Liver (tissue), 8 donors: ENCODE measurements at regions not wholly inside any gene's neighbourhood (a gene's known extent, or its start where the extent isn't known, plus 50 kb on each side); places are given as distances from the start of the nearest gene placed in this dataset.

Experiments used
- DNase-seq: peaks from one replicate; pipeline ENCODE4 v3.0.0-alpha.2; 2017; ENCODE audit warnings: low spot score
- H3K27ac ChIP-seq, 2 donors: one replicate each; pipeline ENCODE4 v1.7.0; 2013; ENCODE audit warnings: inconsistent platforms in 2 of 2, low read length in 2 of 2, control low read depth in 1 of 2, low read depth in 1 of 2, mild to moderate bottlenecking in 1 of 2
- H3K27me3 ChIP-seq, 4 donors: one replicate each; pipeline versions ENCODE4 v1.6.1 to v1.7.0; 2013; ENCODE audit warnings: low read length in 3 of 4, inconsistent platforms in 1 of 4, mild to moderate bottlenecking in 1 of 4, moderate library complexity in 1 of 4; ENCODE audit not compliant: control insufficient read depth in 4 of 4, insufficient read depth in 4 of 4
- H3K36me3 ChIP-seq, 4 donors: one replicate each; pipeline versions ENCODE4 v1.6.1 to v1.7.0; 2013; ENCODE audit warnings: low read length in 3 of 4, mild to moderate bottlenecking in 3 of 4, low read depth in 1 of 4, moderate library complexity in 1 of 4; ENCODE audit not compliant: control insufficient read depth in 4 of 4, insufficient read depth in 3 of 4
- H3K4me1 ChIP-seq, 4 donors: one replicate each; pipeline versions ENCODE4 v1.6.1 to v1.7.0; 2013; ENCODE audit warnings: low read length in 3 of 4, mild to moderate bottlenecking in 3 of 4, moderate library complexity in 1 of 4; ENCODE audit not compliant: control insufficient read depth in 4 of 4, insufficient read depth in 4 of 4
- H3K4me3 ChIP-seq, 3 donors: one replicate each; pipeline versions ENCODE4 v1.6.1 to v1.7.0; 2013; ENCODE audit warnings: low read length in 3 of 3, control low read depth in 1 of 3, low read depth in 1 of 3, mild to moderate bottlenecking in 1 of 3
- H3K9ac ChIP-seq, 2 donors: one replicate each; pipeline ENCODE4 v1.7.0; 2013; ENCODE audit warnings: low read length in 2 of 2, mild to moderate bottlenecking in 2 of 2, moderate library complexity in 2 of 2, control low read depth in 1 of 2, low read depth in 1 of 2
- H3K9me3 ChIP-seq, 4 donors: one replicate each; pipeline versions ENCODE4 v1.6.1 to v1.7.0; 2013; ENCODE audit warnings: low read length in 3 of 4; ENCODE audit not compliant: control insufficient read depth in 4 of 4
- ATF3 ChIP-seq: IDR thresholded peaks from 2 replicates; pipeline ENCODE4 v1.6.1; 2016; ENCODE audit warnings: antibody characterized with exemption
- CTCF ChIP-seq: fragments of 150-350 bp; IDR thresholded peaks from 2 replicates; pipeline ENCODE4 v1.5.1; 2017; ENCODE audit warnings: improper control_type of control experiment, low read depth, low read length; ENCODE audit not compliant: missing input control
- EGR1 ChIP-seq, 2 donors: IDR thresholded peaks; 2 replicates each; pipeline ENCODE4 v1.6.1; 2016 to 2018; ENCODE audit warnings: antibody characterized with exemption in 2 of 2, low read depth in 2 of 2
- FOXA1 ChIP-seq: IDR thresholded peaks from 2 replicates; pipeline ENCODE4 v1.6.1; 2016; ENCODE audit warnings: antibody characterized with exemption
- FOXA2 ChIP-seq: IDR thresholded peaks from 2 replicates; pipeline ENCODE4 v1.6.1; 2016; ENCODE audit warnings: antibody characterized with exemption
- GABPA ChIP-seq, 2 donors: IDR thresholded peaks in 1 of 2; conservative IDR thresholded peaks in 1 of 2; 2 replicates each; pipeline ENCODE4 v1.6.1; 2016; ENCODE audit warnings: antibody characterized with exemption in 2 of 2, mild to moderate bottlenecking in 1 of 2, moderate library complexity in 1 of 2
- HNF4A ChIP-seq, 2 donors: conservative IDR thresholded peaks; 2 replicates each; pipeline ENCODE4 v1.6.1; 2016; ENCODE audit warnings: antibody characterized with exemption in 2 of 2, mild to moderate bottlenecking in 2 of 2
- HNF4G ChIP-seq: IDR thresholded peaks from 2 replicates; pipeline ENCODE4 v1.6.1; 2016; ENCODE audit warnings: antibody characterized with exemption
- JUND ChIP-seq, 2 donors: IDR thresholded peaks; 2 replicates each; pipeline ENCODE4 v1.6.1; 2016; ENCODE audit warnings: antibody characterized with exemption in 2 of 2
- MAX ChIP-seq: IDR thresholded peaks from 2 replicates; pipeline ENCODE4 v1.6.1; 2016; ENCODE audit warnings: antibody characterized with exemption
- NR2F2 ChIP-seq: IDR thresholded peaks from 2 replicates; pipeline ENCODE4 v1.6.1; 2016; ENCODE audit warnings: antibody characterized with exemption
- RAD21 ChIP-seq, 2 donors: IDR thresholded peaks; 2 replicates each; pipeline ENCODE4 v1.6.1; 2016; ENCODE audit warnings: antibody characterized with exemption in 2 of 2, mild to moderate bottlenecking in 2 of 2
- REST ChIP-seq: IDR thresholded peaks from 2 replicates; pipeline ENCODE4 v1.6.1; 2016; ENCODE audit warnings: antibody characterized with exemption, mild to moderate bottlenecking
- RXRA ChIP-seq, 2 donors: IDR thresholded peaks; 2 replicates each; pipeline ENCODE4 v1.6.1; 2017 to 2018; ENCODE audit warnings: antibody characterized with exemption in 2 of 2, mild to moderate bottlenecking in 1 of 2
- SP1 ChIP-seq: IDR thresholded peaks from 2 replicates; pipeline ENCODE4 v1.6.1; 2018; ENCODE audit warnings: antibody characterized with exemption, mild to moderate bottlenecking
- TAF1 ChIP-seq: conservative IDR thresholded peaks from 2 replicates; pipeline ENCODE4 v1.6.1; 2016; ENCODE audit warnings: antibody characterized with exemption, mild to moderate bottlenecking
- YY1 ChIP-seq: IDR thresholded peaks from 2 replicates; pipeline ENCODE4 v1.6.1; 2016; ENCODE audit warnings: antibody characterized with exemption, mild to moderate bottlenecking
- ZBTB33 ChIP-seq: IDR thresholded peaks from 2 replicates; pipeline ENCODE4 v1.6.1; 2016; ENCODE audit warnings: antibody characterized with exemption
- WGBS: extraction: QIAGEN DNeasy Blood & Tissue Kit; methylation state at CpG from one replicate; pipeline ENCODE4 v1.1.7; 2013; 5-methylcytosine and 5-hydroxymethylcytosine counted together
- donor health status: healthy.
- donor health status: healthy.
- donor health status: healthy.
- donor health status: healthy.
- donor health status: healthy.

GRCh38 chr2:237171396-237171795, 85.7 kb downstream of the COPS8 start:
- 54% methylated on average over 8 of the region's 8 CpGs for WGBS
- H3K9me3 ChIP-seq: peaks cover 0 to 13% (median 3%) of the 10 kb centered on the region in 4 donors
- H3K27me3 ChIP-seq: peaks cover 0 to 3% (median 0%) of the 10 kb centered on the region in 4 donors
- TF ChIP-seq RAD21 (IDR thresholded peaks at IDR 0.05) (peak; percentile 42 to 53), TAF1 (no peak), CTCF (no peak)
- no peak overlapping the region for H3K9ac ChIP-seq
- H3K36me3 ChIP-seq: no peaks in the 10 kb centered on the region
- no peak overlapping the region for H3K27ac ChIP-seq
- DNase-seq: no peak
- H3K4me1 ChIP-seq: no peaks in the 10 kb centered on the region
- no peak overlapping the region for H3K4me3 ChIP-seq

GRCh38 chr2:237171881-237172280, 86.2 kb downstream of the COPS8 start:
- TF ChIP-seq FOXA2 (no peak), YY1 (no peak), NR2F2 (no peak), TAF1 (no peak), RAD21 (IDR thresholded peaks at IDR 0.05) (no peak), HNF4G (no peak), EGR1 (IDR thresholded peaks at IDR 0.05; ENCODE audit: low read depth in 2 of 2) (no peak), MAX (no peak), HNF4A (conservative IDR thresholded peaks at IDR 0.05) (no peak), FOXA1 (no peak), SP1 (no peak), GABPA (IDR thresholded peaks at IDR 0.05 in 1 of 2, conservative IDR thresholded peaks at IDR 0.05 in 1 of 2) (no peak), ZBTB33 (no peak), JUND (IDR thresholded peaks at IDR 0.05) (no peak), CTCF (no peak), REST (no peak), RXRA (IDR thresholded peaks at IDR 0.05) (no peak), ATF3 (no peak)
- no peak overlapping the region for H3K27ac ChIP-seq
- no peak overlapping the region for H3K4me3 ChIP-seq
- peaks cover 0 to 3% (median 0%) of the 10 kb centered on the region in 4 donors for H3K27me3 ChIP-seq
- no peaks in the 10 kb centered on the region for H3K4me1 ChIP-seq
- no peak overlapping the region for H3K9ac ChIP-seq
- peaks cover 0 to 13% (median 3%) of the 10 kb centered on the region in 4 donors for H3K9me3 ChIP-seq
- no peak for DNase-seq
- WGBS: 80% methylated on average over 4 of the region's 4 CpGs
- H3K36me3 ChIP-seq: no peaks in the 10 kb centered on the region
